Liver (tissue), 3 donors: ENCODE measurements at regions not wholly inside any gene's neighbourhood (a gene's known extent, or its start where the extent isn't known, plus 50 kb on each side); places are given as distances from the start of the nearest gene placed in this dataset.

Experiments
- CTCF ChIP-seq: fragments of 150-350 bp; IDR thresholded peaks from 2 replicates; pipeline ENCODE4 v1.5.1; 2017; ENCODE audit warnings: improper control_type of control experiment, low read depth, low read length; ENCODE audit not compliant: missing input control
- GABPA ChIP-seq, 2 donors: IDR thresholded peaks in 1 of 2; conservative IDR thresholded peaks in 1 of 2; 2 replicates each; pipeline ENCODE4 v1.6.1; 2016; ENCODE audit warnings: antibody characterized with exemption in 2 of 2, mild to moderate bottlenecking in 1 of 2, moderate library complexity in 1 of 2
- JUND ChIP-seq, 2 donors: IDR thresholded peaks; 2 replicates each; pipeline ENCODE4 v1.6.1; 2016; ENCODE audit warnings: antibody characterized with exemption in 2 of 2
- YY1 ChIP-seq: IDR thresholded peaks from 2 replicates; pipeline ENCODE4 v1.6.1; 2016; ENCODE audit warnings: antibody characterized with exemption, mild to moderate bottlenecking
- donor health status: healthy.
- donor health status: healthy.

- no peak for TF ChIP-seq CTCF
- no peak for TF ChIP-seq JUND (IDR thresholded peaks at IDR 0.05)
- no peak for TF ChIP-seq GABPA (IDR thresholded peaks at IDR 0.05 in 1 of 2, conservative IDR thresholded peaks at IDR 0.05 in 1 of 2)
- TF ChIP-seq YY1, result no peak
These were observed 362.1 kb upstream of the DACH1 start for GRCh38 chr13:72229067-72229466.
